SK-N-SH treated with all-trans-retinoic acid at 6 μM for 48 hours (cell line): ENCODE measurements at regions not wholly inside any gene's neighbourhood (a gene's known extent, or its start where the extent isn't known, plus 50 kb on each side); places are given as distances from the start of the nearest gene placed in this dataset.

Source experiments
- ARNTL ChIP-seq: fragments of 450-650 bp; formaldehyde crosslinking; IDR thresholded peaks from 2 replicates; pipeline ENCODE4 v1.5.0; 2020; ENCODE audit warnings: low read depth, mild to moderate bottlenecking, moderate library complexity, borderline replicate concordance
- SNAI2 ChIP-seq: fragments of 250-450 bp; sonication (Bioruptor Pico); IDR thresholded peaks from 2 replicates; pipeline ENCODE4 v1.5.0; 2020; ENCODE audit warnings: mild to moderate bottlenecking, moderate library complexity
- ZC3H10 ChIP-seq: fragments of 250-450 bp; sonication (Bioruptor Pico); IDR thresholded peaks from 2 replicates; pipeline ENCODE4 v1.5.1; 2021; ENCODE audit warnings: mild to moderate bottlenecking, moderate library complexity
- ZNF565 ChIP-seq: fragments of 450-650 bp; formaldehyde crosslinking; conservative IDR thresholded peaks from 2 replicates; pipeline ENCODE4 v1.5.0; 2020; ENCODE audit warnings: low read depth, mild to moderate bottlenecking, moderate library complexity
- TF ChIP-seq, protein P1 (sequence below): fragments of 250-450 bp; sonication (Bioruptor Pico); IDR thresholded peaks from 2 replicates; pipeline ENCODE4 v1.8.0; 2020; ENCODE audit warnings: mild to moderate bottlenecking, moderate library complexity, borderline replicate concordance
- TF ChIP-seq, protein P2 (sequence below): fragments of 250-450 bp; sonication (Bioruptor Pico); IDR thresholded peaks from 2 replicates; pipeline ENCODE4 v1.5.0; 2020; ENCODE audit warnings: mild to moderate bottlenecking, moderate library complexity
- TF ChIP-seq, protein P3 (sequence below): fragments of 250-450 bp; sonication (Bioruptor Pico); IDR thresholded peaks from 2 replicates; pipeline ENCODE4 v1.5.1; 2020; ENCODE audit warnings: low read depth, mild to moderate bottlenecking, moderate library complexity

DNA sequence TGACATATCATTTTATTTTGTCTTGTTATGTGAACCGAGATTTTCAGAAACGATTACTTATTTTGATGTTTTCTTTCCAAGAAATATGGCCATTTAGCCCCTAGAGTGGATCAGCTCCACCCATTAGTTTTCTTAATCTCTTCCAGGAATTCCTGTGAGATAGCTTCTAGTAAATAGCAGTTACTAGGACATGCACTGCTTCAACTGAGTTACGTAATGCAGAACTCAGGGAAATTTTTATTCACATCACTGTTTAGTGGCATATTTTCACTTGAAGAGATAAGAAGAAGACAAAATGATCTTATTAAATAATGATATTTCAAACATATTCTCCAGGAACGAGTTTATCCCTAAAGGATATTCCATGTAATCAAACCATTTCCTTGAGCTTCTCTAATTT is 573.5 kb upstream of the CNTNAP5 start:
- TF ChIP-seq, protein P1, sequence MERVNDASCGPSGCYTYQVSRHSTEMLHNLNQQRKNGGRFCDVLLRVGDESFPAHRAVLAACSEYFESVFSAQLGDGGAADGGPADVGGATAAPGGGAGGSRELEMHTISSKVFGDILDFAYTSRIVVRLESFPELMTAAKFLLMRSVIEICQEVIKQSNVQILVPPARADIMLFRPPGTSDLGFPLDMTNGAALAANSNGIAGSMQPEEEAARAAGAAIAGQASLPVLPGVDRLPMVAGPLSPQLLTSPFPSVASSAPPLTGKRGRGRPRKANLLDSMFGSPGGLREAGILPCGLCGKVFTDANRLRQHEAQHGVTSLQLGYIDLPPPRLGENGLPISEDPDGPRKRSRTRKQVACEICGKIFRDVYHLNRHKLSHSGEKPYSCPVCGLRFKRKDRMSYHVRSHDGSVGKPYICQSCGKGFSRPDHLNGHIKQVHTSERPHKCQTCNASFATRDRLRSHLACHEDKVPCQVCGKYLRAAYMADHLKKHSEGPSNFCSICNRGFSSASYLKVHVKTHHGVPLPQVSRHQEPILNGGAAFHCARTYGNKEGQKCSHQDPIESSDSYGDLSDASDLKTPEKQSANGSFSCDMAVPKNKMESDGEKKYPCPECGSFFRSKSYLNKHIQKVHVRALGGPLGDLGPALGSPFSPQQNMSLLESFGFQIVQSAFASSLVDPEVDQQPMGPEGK (CRISPR knock-in tag), result no peak
- TF ChIP-seq, protein P2, sequence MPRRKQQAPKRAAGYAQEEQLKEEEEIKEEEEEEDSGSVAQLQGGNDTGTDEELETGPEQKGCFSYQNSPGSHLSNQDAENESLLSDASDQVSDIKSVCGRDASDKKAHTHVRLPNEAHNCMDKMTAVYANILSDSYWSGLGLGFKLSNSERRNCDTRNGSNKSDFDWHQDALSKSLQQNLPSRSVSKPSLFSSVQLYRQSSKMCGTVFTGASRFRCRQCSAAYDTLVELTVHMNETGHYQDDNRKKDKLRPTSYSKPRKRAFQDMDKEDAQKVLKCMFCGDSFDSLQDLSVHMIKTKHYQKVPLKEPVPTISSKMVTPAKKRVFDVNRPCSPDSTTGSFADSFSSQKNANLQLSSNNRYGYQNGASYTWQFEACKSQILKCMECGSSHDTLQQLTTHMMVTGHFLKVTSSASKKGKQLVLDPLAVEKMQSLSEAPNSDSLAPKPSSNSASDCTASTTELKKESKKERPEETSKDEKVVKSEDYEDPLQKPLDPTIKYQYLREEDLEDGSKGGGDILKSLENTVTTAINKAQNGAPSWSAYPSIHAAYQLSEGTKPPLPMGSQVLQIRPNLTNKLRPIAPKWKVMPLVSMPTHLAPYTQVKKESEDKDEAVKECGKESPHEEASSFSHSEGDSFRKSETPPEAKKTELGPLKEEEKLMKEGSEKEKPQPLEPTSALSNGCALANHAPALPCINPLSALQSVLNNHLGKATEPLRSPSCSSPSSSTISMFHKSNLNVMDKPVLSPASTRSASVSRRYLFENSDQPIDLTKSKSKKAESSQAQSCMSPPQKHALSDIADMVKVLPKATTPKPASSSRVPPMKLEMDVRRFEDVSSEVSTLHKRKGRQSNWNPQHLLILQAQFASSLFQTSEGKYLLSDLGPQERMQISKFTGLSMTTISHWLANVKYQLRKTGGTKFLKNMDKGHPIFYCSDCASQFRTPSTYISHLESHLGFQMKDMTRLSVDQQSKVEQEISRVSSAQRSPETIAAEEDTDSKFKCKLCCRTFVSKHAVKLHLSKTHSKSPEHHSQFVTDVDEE (CRISPR knock-in tag), result no peak
- TF ChIP-seq, protein P3, sequence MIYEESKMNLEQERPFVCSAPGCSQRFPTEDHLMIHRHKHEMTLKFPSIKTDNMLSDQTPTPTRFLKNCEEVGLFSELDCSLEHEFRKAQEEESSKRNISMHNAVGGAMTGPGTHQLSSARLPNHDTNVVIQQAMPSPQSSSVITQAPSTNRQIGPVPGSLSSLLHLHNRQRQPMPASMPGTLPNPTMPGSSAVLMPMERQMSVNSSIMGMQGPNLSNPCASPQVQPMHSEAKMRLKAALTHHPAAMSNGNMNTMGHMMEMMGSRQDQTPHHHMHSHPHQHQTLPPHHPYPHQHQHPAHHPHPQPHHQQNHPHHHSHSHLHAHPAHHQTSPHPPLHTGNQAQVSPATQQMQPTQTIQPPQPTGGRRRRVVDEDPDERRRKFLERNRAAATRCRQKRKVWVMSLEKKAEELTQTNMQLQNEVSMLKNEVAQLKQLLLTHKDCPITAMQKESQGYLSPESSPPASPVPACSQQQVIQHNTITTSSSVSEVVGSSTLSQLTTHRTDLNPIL (CRISPR knock-in tag), result no peak
- no peak for TF ChIP-seq SNAI2 (CRISPR knock-in tag)
- no peak for TF ChIP-seq ZNF565 (CRISPR knock-in tag)
- TF ChIP-seq ZC3H10, result no peak
- TF ChIP-seq ARNTL (CRISPR knock-in tag), result no peak
